Iris pigment epithelial cell (primary cell): ENCODE measurements at regions not wholly inside any gene's neighbourhood (a gene's known extent, or its start where the extent isn't known, plus 50 kb on each side); places are given as distances from the start of the nearest gene placed in this dataset.

Experiments
- DNase-seq: peaks from one replicate; pipeline ENCODE4 v3.0.0-alpha.2; 2011; ENCODE audit warnings: low read depth

GRCh38 chr13:84570831-84571230, 688.6 kb upstream of the SLITRK1 start:
- DNase-seq: peak; percentile 33

GRCh38 chr13:84569366-84569765, 687.1 kb upstream of the SLITRK1 start:
- DNase-seq: no peak

- DNase-seq: no peak
These were observed 685.6 kb upstream of the SLITRK1 start for GRCh38 chr13:84567848-84568247.

DNA sequence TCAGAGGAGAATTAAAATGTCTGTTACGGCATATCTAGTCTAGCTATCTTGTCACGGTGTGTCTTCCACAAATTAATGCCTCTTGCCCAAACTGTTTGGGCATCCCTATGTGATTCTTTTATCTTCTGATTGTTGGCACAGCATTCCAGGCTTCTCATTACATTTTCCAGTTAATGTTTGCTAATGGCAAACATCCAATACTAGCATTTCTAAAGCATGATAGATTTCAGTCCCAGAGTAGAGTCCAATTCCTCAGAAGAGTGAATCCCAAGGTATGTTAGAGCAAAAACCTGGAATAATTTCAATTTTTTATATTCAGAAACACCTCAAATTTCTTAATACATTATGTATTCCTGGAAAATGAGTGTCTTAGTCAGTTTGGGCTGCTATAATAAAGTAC, 684.5 kb upstream of the SLITRK1 start:
- no peak for DNase-seq

DNA sequence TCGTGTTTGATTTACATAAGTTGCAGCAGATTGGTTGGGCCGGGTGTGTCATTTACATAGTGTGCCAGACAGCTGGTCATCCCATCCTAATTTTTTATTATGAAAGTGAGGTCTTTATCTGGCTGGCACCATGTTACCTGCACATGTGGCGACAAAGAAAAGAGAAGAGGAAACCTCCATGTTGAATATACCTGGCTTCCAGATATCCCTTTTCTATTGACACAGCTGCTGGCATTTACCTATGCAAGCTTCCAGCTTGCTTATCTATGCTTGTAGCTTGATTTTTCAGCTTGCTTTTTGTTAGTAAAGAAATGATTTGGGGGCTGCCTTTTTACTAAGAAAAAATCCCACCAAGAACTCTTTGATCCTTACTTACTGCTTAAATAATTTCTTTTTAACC, 681.3 kb upstream of the SLITRK1 start:
- DNase-seq: no peak

DNA sequence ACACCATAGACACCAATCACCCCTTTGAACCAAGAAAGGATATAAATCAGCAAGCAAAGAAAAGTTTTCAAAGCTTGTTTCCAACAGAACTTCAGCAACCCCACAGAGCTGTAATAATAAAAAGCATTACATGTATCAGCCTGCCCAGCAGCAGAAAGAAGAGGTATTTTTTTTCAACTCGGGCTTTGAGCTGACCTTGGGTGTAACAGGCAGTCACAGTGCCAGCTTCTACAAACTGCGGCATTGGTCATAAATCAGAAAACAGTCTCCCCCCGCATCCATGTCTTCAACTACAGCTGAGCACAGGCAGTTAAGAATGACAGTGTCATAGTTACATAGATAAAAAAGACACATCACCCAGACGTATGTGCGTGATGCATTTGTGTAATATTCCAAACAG, 671.0 kb upstream of the SLITRK1 start:
- no peak for DNase-seq

DNA sequence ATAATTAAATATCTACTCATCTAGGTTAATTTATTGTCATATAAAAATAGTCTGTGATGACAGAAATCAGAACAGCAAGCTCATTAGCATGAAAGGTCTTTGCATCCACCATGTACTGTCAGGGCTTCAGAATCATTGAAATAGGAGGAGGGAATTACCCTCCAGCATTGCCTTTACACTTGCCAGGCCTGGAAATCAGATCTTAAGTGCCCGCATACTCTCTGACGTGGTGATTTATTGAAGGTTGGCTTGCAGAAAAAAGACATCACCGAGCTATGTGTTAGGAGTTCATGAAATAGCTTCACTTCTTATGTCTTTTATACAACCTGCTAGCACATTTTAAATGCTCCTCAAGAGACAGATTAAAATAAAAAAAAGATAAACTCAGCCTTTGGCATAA, 661.7 kb upstream of the SLITRK1 start:
- no peak for DNase-seq

DNA sequence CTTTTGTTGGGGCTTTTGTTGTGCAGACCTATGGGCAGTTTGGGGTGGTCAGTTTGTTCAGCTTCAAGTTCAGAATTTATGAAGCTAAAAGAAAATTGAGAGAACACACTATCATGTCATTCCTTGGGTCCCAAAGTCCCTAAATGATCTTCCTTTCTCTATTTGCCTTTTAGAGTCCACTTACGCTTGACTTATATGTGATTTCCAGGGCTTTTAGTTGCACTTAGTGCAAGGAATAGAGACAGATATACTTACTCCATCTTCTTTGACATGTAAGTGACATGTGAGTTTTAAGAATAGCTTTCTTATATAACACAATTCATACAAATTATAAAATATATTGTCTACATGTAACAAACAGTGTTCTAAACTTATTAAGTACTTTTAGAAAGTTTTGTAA, 660.1 kb upstream of the SLITRK1 start:
- no peak for DNase-seq

DNA sequence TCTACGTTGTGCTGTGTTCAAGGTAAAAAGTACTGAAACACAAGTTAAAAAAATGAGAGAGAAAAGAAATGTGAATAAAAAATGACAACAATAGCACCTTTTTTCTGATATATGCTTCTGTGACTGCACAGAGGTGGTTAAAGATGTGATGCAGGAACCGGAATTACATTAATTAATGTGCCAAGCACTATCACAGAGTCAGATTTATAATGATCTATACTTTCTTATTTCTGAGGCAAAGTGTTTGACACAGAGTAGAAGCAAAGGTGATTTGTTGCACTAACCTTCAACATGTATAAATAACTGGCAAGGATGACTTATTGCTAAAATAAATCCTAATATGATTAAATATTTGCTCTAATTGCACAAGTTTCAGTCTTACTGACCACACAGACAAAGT, 654.6 kb upstream of the SLITRK1 start:
- DNase-seq: no peak

- DNase-seq: no peak
These were observed 646.3 kb upstream of the SLITRK1 start for GRCh38 chr13:84528408-84529070.

DNA sequence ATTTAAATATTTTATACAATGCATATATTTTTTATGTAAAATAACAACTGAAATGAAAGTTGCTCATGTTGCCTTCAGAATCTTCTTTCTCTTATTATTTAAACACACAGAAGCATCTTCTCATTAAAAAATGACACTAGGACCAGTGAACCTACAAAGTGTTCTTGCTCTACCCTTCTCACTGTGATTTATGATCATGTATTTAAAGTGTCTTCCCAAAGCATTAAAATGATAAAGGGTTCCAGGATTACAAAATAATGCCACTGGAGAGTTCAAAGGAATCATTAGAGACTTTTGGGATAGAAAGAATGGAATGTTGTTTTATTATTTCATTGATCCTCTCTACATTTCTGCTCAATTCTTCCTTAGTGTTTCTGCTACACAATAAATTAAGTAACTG, 643.6 kb upstream of the SLITRK1 start:
- no peak for DNase-seq

- DNase-seq: no peak
These were observed 642.3 kb upstream of the SLITRK1 start for GRCh38 chr13:84524586-84524985.

GRCh38 chr13:84500016-84500415, 617.7 kb upstream of the SLITRK1 start:
- peak; percentile 3 for DNase-seq

DNA sequence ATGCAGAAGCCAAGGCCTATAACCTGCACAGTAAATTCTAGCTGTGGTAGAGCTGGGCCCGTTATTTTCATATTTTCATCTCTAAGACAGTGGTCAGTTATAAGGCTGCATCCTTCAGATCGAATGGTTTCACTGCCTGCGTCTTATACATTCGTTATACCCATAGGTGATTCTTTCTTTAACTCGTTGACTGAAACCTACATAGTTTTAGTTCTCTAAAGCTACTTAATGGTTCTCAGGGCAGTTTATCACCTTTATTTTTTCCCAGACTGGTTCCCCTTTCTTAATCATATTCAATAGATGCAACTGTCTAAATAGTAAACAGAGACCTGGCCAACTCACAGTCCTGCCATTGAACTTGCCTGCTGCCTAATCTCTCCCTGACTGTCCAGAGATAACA, 615.3 kb upstream of the SLITRK1 start:
- DNase-seq: no peak

GRCh38 chr13:84491952-84492351, 609.7 kb upstream of the SLITRK1 start:
- no peak for DNase-seq

DNA sequence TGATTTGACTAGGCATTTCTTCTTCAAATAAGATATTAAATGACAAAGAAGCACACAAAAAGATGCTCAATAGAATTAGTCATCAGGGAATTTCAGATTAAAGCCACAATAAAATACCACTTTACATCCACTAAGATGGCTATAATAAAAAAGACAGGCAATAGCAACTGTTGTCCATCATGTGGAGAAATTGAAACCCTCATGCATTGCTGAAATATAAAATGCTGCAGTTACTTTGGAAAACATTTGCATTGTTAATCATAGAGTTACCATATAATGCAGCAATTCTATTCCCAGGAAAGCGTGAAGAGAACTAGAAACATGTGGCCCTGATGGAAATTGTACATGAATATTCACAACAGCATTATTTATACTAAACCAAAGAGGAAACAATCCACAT, 605.5 kb upstream of the SLITRK1 start:
- no peak for DNase-seq

- DNase-seq: peak; percentile 83
These were observed 599.7 kb upstream of the SLITRK1 start for GRCh38 chr13:84481958-84482357.

- peak; percentile 40 for DNase-seq
These were observed 597.4 kb upstream of the SLITRK1 start for GRCh38 chr13:84479656-84480055.

DNA sequence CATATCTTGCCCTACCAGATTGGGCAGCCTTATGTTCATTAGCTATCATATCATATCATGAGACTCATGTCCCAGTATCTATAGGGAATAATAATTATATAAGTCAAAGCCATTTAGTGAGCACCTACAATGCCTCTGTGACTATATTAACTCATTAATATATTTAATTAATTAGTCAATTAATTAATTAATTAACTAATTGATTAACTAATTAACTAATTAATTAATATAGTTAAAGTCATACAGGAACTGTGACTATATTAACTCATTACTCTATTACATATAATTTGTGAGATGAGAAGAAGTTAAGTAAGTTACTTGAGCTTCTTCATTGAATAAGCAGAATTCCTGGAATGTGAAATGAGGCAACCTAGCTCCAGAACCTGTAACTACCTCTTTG, 588.3 kb upstream of the SLITRK1 start:
- DNase-seq: peak; percentile 3

- DNase-seq: no peak
These were observed 584.2 kb upstream of the SLITRK1 start for GRCh38 chr13:84466461-84466860.

DNA sequence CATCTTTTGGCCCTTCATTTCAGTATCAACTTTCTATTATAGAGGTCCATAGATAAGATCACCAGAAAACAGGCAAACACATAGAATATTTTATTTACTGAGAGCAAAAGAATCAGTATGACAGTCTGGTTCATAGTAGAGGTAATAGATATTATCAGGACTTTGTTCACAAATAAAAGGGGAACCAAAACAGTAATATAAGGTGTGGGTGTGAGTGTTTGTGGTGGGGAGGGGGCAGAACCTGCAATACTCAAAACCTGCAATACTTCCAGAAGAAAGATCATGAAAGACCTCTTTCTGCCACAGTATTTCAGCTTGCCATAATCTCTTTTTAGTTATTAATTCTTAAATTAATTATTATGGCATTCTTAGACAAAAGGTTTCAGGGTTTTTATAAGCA, 578.7 kb upstream of the SLITRK1 start:
- DNase-seq: no peak

- DNase-seq: no peak
These were observed 573.0 kb upstream of the SLITRK1 start for GRCh38 chr13:84455143-84455905.

DNA sequence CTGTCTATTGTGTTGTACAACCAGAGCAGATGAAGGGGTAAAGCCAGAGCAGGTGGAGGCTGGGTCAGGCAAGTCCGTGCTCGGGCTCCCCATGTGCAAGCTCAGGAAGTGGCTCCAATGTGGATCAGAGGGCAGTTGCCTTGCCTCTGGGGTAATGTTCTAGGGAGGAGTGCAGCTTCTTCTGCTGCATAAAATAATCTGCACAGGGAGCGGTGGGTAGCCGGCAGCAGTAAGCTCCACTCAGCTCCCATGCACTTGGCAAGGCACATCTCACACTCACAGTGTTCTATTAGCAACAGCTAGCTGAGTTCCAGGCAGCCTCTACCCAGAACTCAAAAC, 565.3 kb upstream of the SLITRK1 start:
- no peak for DNase-seq
